ENCODE measurements at regions not wholly inside any gene's neighbourhood (a gene's known extent, or its start where the extent isn't known, plus 50 kb on each side); places are given as distances from the start of the nearest gene placed in this dataset.
"Not testable (repeated sequence)": the region's sequence is repeated elsewhere in the genome, so short reads cannot be mapped to it uniquely, and the experiment has no call there.

GRCh38 chr3:168671091-168671490, 575.4 kb upstream of the GOLIM4 start:
- no TSS peak for BruUV-seq (replicated peaks)
- in situ Hi-C loops (cut with HindIII; ENCODE audit: extremely low pct_ligation_motif_present, low pct_unique_long_range_greater_than_20kb) (no loop called here), intact Hi-C loops (cut with micrococcal nuclease; ENCODE audit: unreplicated experiment) (no loop called here)
- Histone ChIP-seq H3K4me3 (replicated peaks in 1 of 3; ENCODE audit: insufficient read depth in 1 of 3, low read depth in 2 of 3, low read length in 3 of 3) (no peak overlapping the region), H4K20me1 (ENCODE audit: insufficient read depth, low read length) (no peaks in the 10 kb centered on the region), H3K9me3 (ENCODE audit: low read length) (no peaks in the 10 kb centered on the region), H3K27ac (ENCODE audit: extremely low read length, insufficient read depth, low read length) (no peak overlapping the region), H3K4me2 (ENCODE audit: low read depth, low read length) (no peak overlapping the region), H2AFZ (ENCODE audit: low read length) (no peak overlapping the region), H3K36me3 (replicated peaks in 1 of 2; ENCODE audit: control insufficient read depth in 1 of 2, insufficient read depth in 2 of 2, low read length in 2 of 2) (no peaks in the 10 kb centered on the region), H3K9ac (ENCODE audit: insufficient read depth, low read depth, low read length) (no peak overlapping the region), H3K27me3 (ENCODE audit: control insufficient read depth in 1 of 2, insufficient read depth in 2 of 2, low read length in 2 of 2) (no peaks in the 10 kb centered on the region), H3K4me1 (ENCODE audit: insufficient read depth, low read length) (no peaks in the 10 kb centered on the region), H3K79me2 (ENCODE audit: insufficient read depth, low read length) (no peaks in the 10 kb centered on the region)
- FAIRE-seq (no peak), DNase-seq (ENCODE audit: low spot score) (no peak), ATAC-seq (no peak)
- TF ChIP-seq HIVEP1 (CRISPR knock-in tag; IDR thresholded peaks at IDR 0.05) (no peak), CAMTA2 (CRISPR knock-in tag; IDR thresholded peaks at IDR 0.05; ENCODE audit: borderline replicate concordance) (no peak), AKNA (CRISPR knock-in tag; IDR thresholded peaks at IDR 0.05; ENCODE audit: borderline replicate concordance) (no peak), GPN1 (CRISPR knock-in tag; IDR thresholded peaks at IDR 0.05; ENCODE audit: borderline replicate concordance) (no peak), ZBTB4 (CRISPR knock-in tag; IDR thresholded peaks at IDR 0.05; ENCODE audit: borderline replicate concordance) (no peak), TMF1 (CRISPR knock-in tag; IDR thresholded peaks at IDR 0.05; ENCODE audit: low read depth) (no peak), SIN3A (IDR thresholded peaks at IDR 0.05; ENCODE audit: borderline replicate concordance, low read depth, low read length) (no peak), ATF5 (CRISPR knock-in tag; IDR thresholded peaks at IDR 0.05; ENCODE audit: low read depth) (no peak)
- CTCF ChIA-PET (ENCODE audit: low intra/inter-chr PET ratio, low total read pairs) = no interaction called here
- POLR2A ChIA-PET = no interaction called here
- 21% methylated on average over 5 of the region's 5 CpGs for WGBS (ENCODE audit: low lambda C conversion rate)

GRCh38 chr3:168660879-168661657, 565.3 kb upstream of the GOLIM4 start:
- H3K9ac ChIP-seq (ENCODE audit: insufficient read depth, low read depth, low read length); H3K9me3 ChIP-seq (ENCODE audit: low read length); H3K79me2 ChIP-seq (ENCODE audit: insufficient read depth, low read length); H4K20me1 ChIP-seq (ENCODE audit: insufficient read depth, low read length); intact Hi-C loops (cut with micrococcal nuclease; ENCODE audit: unreplicated experiment); FAIRE-seq; in situ Hi-C loops (cut with HindIII; ENCODE audit: extremely low pct_ligation_motif_present, low pct_unique_long_range_greater_than_20kb); POLR2A ChIA-PET; H3K4me2 ChIP-seq (ENCODE audit: low read depth, low read length); H3K4me1 ChIP-seq (ENCODE audit: insufficient read depth, low read length); CTCF ChIA-PET (ENCODE audit: low intra/inter-chr PET ratio, low total read pairs); DNase-seq (ENCODE audit: low spot score); H3K4me3 ChIP-seq (replicated peaks in 1 of 3; ENCODE audit: insufficient read depth in 1 of 3, low read depth in 2 of 3, low read length in 3 of 3); BruUV-seq (replicated peaks); H3K27me3 ChIP-seq (ENCODE audit: control insufficient read depth in 1 of 2, insufficient read depth in 2 of 2, low read length in 2 of 2); H3K36me3 ChIP-seq (replicated peaks in 1 of 2; ENCODE audit: control insufficient read depth in 1 of 2, insufficient read depth in 2 of 2, low read length in 2 of 2); H2AFZ ChIP-seq (ENCODE audit: low read length); H3K27ac ChIP-seq (ENCODE audit: extremely low read length, insufficient read depth, low read length); ATAC-seq: not testable (repeated sequence)
- 0% methylated on average over 6 of the region's 6 CpGs for WGBS (ENCODE audit: low lambda C conversion rate)
